Common myeloid progenitor, CD34-positive (primary cell): ENCODE measurements at regions not wholly inside any gene's neighbourhood (a gene's known extent, or its start where the extent isn't known, plus 50 kb on each side); places are given as distances from the start of the nearest gene placed in this dataset.

Experiments
- CTCF ChIA-PET: fragments of 350-600 bp; sonication (Branson Sonifier 250); formaldehyde crosslinking; loops from one replicate; lab custom pipeline; 2021; ENCODE audit warnings: antibody characterized with exemption; lab: Charles Lee
- POLR2A ChIA-PET: fragments of 350-600 bp; sonication (Branson Sonifier 250); formaldehyde crosslinking; loops from one replicate; lab custom pipeline; 2021; ENCODE audit warnings: antibody characterized with exemption; lab: Charles Lee
- DNase-seq, 3 donors: peaks; one replicate each; pipeline versions ENCODE4 v3.0.0 to v3.0.0-alpha.2; 2013
- H3K27ac ChIP-seq, 2 experiments: 1 replicate in 1 of 2; 2 replicates in 1 of 2; pipeline ENCODE4 v1.7.0; 2013; ENCODE audit warnings: inconsistent platforms in 2 of 2, low read length in 2 of 2, mild to moderate bottlenecking in 2 of 2, low read depth in 1 of 2, moderate library complexity in 1 of 2; ENCODE audit not compliant: severe bottlenecking in 2 of 2, insufficient read depth in 1 of 2, poor library complexity in 1 of 2
- H3K27me3 ChIP-seq, 5 experiments: replicated peaks in 2 of 5; 1 replicate in 3 of 5; 2 replicates in 2 of 5; pipeline versions ENCODE4 v1.6.1 to v1.7.0; 2013; ENCODE audit warnings: low read length in 4 of 5, mild to moderate bottlenecking in 2 of 5, moderate library complexity in 2 of 5, inconsistent platforms in 1 of 5; ENCODE audit not compliant: insufficient read depth in 5 of 5, control insufficient read depth in 4 of 5
- H3K36me3 ChIP-seq, 4 experiments: 1 replicate in 2 of 4; 2 replicates in 2 of 4; pipeline versions ENCODE4 v1.6.1 to v1.7.0; 2013; ENCODE audit warnings: low read length in 3 of 4, control low read depth in 1 of 4, mild to moderate bottlenecking in 1 of 4; ENCODE audit not compliant: control insufficient read depth in 4 of 4, insufficient read depth in 4 of 4
- H3K4me1 ChIP-seq, 4 experiments: 1 replicate in 3 of 4; 2 replicates in 1 of 4; pipeline versions ENCODE4 v1.6.1 to v1.7.1; 2013; ENCODE audit warnings: low read length in 3 of 4, mild to moderate bottlenecking in 3 of 4, control low read depth in 1 of 4, inconsistent platforms in 1 of 4, moderate library complexity in 1 of 4; ENCODE audit not compliant: control insufficient read depth in 4 of 4, insufficient read depth in 4 of 4; ENCODE audit errors: control extremely low read depth in 1 of 4
- H3K4me3 ChIP-seq, 7 experiments: 1 replicate in 4 of 7; 2 replicates in 3 of 7; pipeline versions ENCODE4 v1.5.1 to v1.7.0; 2013; ENCODE audit warnings: mild to moderate bottlenecking in 7 of 7, low read length in 6 of 7, moderate library complexity in 6 of 7, inconsistent platforms in 2 of 7, low read depth in 2 of 7, control low read depth in 1 of 7; ENCODE audit not compliant: insufficient read depth in 4 of 7, control insufficient read depth in 1 of 7; ENCODE audit errors: extremely low read depth in 1 of 7
- H3K9me3 ChIP-seq, 5 experiments: 1 replicate in 4 of 5; 2 replicates in 1 of 5; pipeline versions ENCODE4 v1.6.1 to v1.7.1; 2013; ENCODE audit warnings: low read length in 4 of 5, mild to moderate bottlenecking in 2 of 5, inconsistent platforms in 1 of 5, low read depth in 1 of 5, moderate library complexity in 1 of 5; ENCODE audit not compliant: control insufficient read depth in 4 of 5, insufficient read depth in 2 of 5; ENCODE audit errors: control extremely low read depth in 1 of 5
- WGBS: methylation state at CpG from one replicate; pipeline ENCODE4 v1.1.5; 2013; ENCODE audit not compliant: insufficient coverage; 5-methylcytosine and 5-hydroxymethylcytosine counted together

DNA sequence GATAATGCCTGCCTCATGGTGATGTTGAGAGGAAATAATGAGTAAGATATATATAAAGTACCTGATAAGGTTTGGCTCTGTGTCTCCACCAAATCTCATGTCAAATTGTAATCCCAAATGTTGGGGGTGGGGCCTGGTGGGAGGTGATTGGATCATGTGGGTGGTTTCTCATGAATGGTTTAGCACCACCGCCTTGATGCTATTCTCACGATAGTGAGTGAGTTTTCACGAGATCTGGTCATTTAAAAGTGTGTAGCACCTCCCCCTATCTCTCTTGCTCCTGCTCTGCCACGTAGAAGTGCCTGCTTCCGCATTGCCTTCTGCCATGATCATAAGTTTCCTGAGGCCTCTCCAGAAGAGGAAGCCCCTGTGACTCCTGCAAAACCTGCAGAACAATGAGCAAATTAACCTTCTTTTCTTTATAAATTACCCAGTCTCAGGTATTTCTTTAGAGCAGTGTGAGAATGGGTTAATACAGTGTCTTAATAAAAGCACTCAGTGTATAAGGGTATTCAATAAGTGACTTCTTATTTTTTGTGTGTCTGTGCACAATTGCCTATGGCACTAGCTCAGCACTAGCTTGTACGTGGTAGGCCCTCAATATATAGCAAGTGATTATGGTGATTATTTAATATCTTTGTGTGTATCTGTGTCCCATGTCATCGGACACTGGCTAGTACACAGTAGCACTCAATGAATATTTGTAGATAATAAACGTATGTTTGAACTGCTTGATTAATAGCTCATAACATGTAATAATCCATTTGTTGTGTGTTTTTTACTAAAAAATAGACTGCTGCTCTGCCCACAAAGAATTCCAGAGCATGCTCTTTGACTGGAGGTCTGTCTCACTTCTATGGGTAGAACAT, 138.1 kb upstream of the LMNTD1 start:
- Histone ChIP-seq H3K27me3 (no peaks in the 10 kb centered on the region), H3K9me3 (peaks cover 0 to 3% (median 0%) of the 10 kb centered on the region in 5 experiments), H3K36me3 (no peaks in the 10 kb centered on the region), H3K27ac (no peak overlapping the region), H3K4me1 (peaks cover 0 to 28% (median 5%) of the 10 kb centered on the region in 4 experiments), H3K4me3 (no peak overlapping the region)
- DNase-seq = peak; percentile 45 to 86 (median 78)
- WGBS = 50% methylated on average over 4 of the region's 8 CpGs
- ChIA-PET CTCF (interaction anchor here (1.7 kb wide), 1 partner anchor 31 kb away, joined by 5 read pairs; no protein-coding TSS in a partner anchor), POLR2A (no interaction called here)

DNA sequence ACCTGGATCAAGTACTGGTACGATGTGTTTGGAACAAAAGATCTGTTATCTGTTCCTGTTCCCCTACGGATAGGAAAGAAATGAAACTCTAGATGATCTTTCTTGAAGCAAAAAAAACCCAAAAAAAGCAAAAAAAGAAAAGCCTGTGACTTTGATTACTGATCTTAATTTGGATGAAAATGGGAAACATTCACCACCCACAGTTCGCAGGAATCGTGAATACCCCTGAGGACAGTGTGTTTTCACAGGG, 138.7 kb upstream of the LMNTD1 start:
- ChIA-PET POLR2A (no interaction called here), CTCF (interaction anchor here (1.7 kb wide), 1 partner anchor 30 kb away, joined by 5 read pairs; no protein-coding TSS in a partner anchor)
- no peaks in the 10 kb centered on the region for H3K36me3 ChIP-seq
- H3K27me3 ChIP-seq = no peaks in the 10 kb centered on the region
- no peak for DNase-seq
- peak overlapping the region in 1 of 2 experiments; percentile 9 for H3K27ac ChIP-seq
- WGBS = 100% methylated on average over 1 of the region's 4 CpGs
- H3K9me3 ChIP-seq = peaks cover 0 to 5% (median 0%) of the 10 kb centered on the region in 5 experiments
- H3K4me1 ChIP-seq = peaks cover 0 to 28% (median 5%) of the 10 kb centered on the region in 4 experiments
- H3K4me3 ChIP-seq = no peak overlapping the region

DNA sequence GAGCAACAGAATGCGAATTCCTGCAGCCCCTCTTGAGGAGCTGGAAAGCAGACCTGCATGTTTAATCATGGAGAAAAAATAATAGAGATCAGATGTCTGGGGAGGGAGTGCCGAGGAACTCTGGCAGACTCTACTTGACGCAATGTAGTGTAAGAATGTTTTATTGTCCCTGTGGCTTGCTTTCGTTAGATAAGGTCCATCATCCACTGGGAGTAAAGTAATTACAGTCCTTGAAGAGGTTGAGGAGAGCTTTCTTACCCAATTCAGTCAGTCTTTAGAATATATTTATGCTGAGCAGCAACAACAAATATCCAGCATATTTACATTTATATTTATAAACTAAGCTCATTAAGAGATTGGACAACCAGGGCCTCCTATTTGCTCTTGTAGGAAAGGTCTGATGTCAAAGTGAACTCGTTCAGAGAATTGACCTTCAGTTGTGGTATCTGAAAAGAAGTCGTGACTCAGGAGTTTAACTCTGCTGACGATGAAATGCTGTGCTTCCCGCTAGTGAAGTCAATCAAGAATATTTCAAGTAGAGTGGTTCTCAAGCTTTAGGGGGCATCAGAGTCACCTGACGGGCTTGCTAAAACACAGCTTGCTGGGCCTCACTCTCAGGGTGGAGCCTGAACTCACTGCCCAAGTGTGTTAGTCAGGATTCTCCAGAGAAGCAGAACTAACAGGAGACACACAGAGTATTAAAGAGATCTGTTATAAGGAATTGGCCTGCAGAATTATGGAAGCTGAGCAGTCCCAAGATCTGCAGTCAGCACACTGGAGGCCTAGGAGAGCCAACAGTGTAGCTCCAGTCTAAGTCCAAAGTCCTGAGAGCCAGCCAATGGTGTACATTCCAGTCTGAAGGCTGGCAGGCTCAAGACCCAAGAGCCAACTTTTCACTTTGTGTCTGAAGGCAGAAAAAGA, 139.3 kb upstream of the LMNTD1 start:
- CTCF ChIA-PET = interaction anchor here (0.6 to 1.7 kb wide), 3 partner anchors 30 to 123 kb away, joined by 3 to 5 read pairs (median 3); no protein-coding TSS in a partner anchor
- Histone ChIP-seq H3K4me1 (peaks cover 0 to 28% (median 5%) of the 10 kb centered on the region in 4 experiments), H3K9me3 (peaks cover 0 to 5% (median 0%) of the 10 kb centered on the region in 5 experiments), H3K27me3 (no peaks in the 10 kb centered on the region), H3K27ac (peak overlapping the region in 1 of 2 experiments; percentile 9), H3K4me3 (no peak overlapping the region), H3K36me3 (no peaks in the 10 kb centered on the region)
- POLR2A ChIA-PET = no interaction called here
- DNase-seq = no peak
- whole genome bisulfite sequencing = 64% methylated on average over 7 of the region's 9 CpGs

DNA sequence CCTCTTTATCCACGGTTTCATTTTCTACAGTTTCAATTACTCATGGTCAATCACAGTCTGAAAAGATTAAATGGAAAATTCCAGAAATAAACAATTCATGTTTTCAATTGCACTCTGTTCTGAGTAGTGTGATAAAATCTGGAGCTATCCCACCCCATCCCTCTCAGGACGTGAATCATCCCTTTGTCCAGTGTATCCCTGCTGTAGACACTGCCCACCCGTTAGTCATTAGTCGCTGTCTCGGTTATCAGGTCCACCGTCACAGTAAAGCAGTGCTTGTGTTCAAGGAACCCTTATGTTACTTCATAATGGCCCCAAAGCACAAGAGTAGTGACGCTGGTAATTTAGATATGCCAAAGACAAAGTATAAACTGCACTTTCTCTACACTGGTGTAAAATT, 141.0 kb upstream of the LMNTD1 start:
- Histone ChIP-seq H3K9me3 (peaks cover 0 to 5% (median 0%) of the 10 kb centered on the region in 5 experiments), H3K27me3 (no peaks in the 10 kb centered on the region), H3K4me3 (no peak overlapping the region), H3K27ac (no peak overlapping the region), H3K4me1 (peaks cover 0 to 38% (median 11%) of the 10 kb centered on the region in 4 experiments), H3K36me3 (no peaks in the 10 kb centered on the region)
- ChIA-PET POLR2A (no interaction called here), CTCF (interaction anchor here (1.3 kb wide), 1 partner anchor 249 kb away, joined by 3 read pairs; no protein-coding TSS in a partner anchor)
- no peak for DNase-seq
- WGBS = 98% methylated on average over 5 of the region's 7 CpGs

DNA sequence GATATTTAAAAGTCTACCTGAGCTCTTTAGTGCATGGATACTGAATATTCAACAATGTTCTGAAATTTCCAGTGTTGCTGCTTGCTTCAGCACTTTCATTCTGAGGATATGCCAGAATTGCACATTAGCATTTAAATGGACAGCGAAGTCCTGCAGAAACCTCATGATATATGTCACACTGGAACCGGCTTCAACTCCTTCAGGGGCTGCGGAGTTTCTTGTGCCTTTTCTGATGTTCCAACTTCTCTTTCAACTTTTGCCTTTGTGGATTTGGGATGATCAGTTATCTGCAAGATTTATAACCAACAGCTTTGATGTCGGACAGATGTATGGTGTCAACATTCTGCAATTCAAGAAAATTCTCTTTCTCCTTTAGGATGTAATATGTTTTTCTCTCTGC, 142.5 kb upstream of the LMNTD1 start:
- Histone ChIP-seq H3K27me3 (no peaks in the 10 kb centered on the region), H3K27ac (no peak overlapping the region), H3K36me3 (no peaks in the 10 kb centered on the region), H3K4me1 (peaks cover 0 to 31% (median 11%) of the 10 kb centered on the region in 4 experiments), H3K9me3 (peaks cover 0 to 5% (median 0%) of the 10 kb centered on the region in 5 experiments), H3K4me3 (no peak overlapping the region)
- POLR2A ChIA-PET = interaction anchor here (0.6 kb wide), 1 partner anchor 46 kb away, joined by 6 read pairs; no protein-coding TSS in a partner anchor
- DNase-seq = no peak
- CTCF ChIA-PET = no interaction called here
- 100% methylated on average over 3 of the region's 4 CpGs for WGBS

DNA sequence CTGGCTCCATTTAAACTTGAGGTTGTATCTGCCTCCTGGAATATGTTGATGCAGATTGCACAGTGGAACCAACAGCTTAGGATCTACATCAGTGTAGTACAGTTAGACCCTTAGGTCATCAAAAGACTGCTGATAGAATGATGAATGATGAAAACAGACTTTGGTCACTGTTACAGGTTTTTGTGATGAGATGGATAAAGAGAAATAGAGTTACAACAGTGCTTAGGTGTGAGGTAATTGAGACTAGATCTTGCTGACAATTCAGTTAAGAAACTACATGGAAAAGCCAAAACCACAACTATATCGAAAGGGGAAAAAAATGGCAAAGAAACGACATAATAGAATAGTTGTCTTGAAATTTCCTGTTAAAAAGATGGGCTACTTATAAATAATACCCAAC, 145.7 kb upstream of the LMNTD1 start:
- CTCF ChIA-PET = interaction anchor here (1.3 kb wide), 1 partner anchor 264 kb away, joined by 3 read pairs; no protein-coding TSS in a partner anchor
- no peaks in the 10 kb centered on the region for H3K27me3 ChIP-seq
- H3K9me3 ChIP-seq = peaks cover 0 to 12% (median 0%) of the 10 kb centered on the region in 5 experiments
- H3K27ac ChIP-seq = no peak overlapping the region
- POLR2A ChIA-PET = no interaction called here
- no CpG with 5 or more reads among the region's 2 CpGs for WGBS
- peaks cover 0 to 10% (median 6%) of the 10 kb centered on the region in 4 experiments for H3K4me1 ChIP-seq
- no peaks in the 10 kb centered on the region for H3K36me3 ChIP-seq
- no peak for DNase-seq
- H3K4me3 ChIP-seq = no peak overlapping the region
